NCI-H2196 (cell line): ENCODE measurements at regions not wholly inside any gene's neighbourhood (a gene's known extent, or its start where the extent isn't known, plus 50 kb on each side); places are given as distances from the start of the nearest gene placed in this dataset.

Source experiments
- DNase-seq: peaks from one replicate; lab custom pipeline; 2025; ENCODE audit not compliant: unreplicated experiment; lab: John Stamatoyannopoulos, UW

DNA sequence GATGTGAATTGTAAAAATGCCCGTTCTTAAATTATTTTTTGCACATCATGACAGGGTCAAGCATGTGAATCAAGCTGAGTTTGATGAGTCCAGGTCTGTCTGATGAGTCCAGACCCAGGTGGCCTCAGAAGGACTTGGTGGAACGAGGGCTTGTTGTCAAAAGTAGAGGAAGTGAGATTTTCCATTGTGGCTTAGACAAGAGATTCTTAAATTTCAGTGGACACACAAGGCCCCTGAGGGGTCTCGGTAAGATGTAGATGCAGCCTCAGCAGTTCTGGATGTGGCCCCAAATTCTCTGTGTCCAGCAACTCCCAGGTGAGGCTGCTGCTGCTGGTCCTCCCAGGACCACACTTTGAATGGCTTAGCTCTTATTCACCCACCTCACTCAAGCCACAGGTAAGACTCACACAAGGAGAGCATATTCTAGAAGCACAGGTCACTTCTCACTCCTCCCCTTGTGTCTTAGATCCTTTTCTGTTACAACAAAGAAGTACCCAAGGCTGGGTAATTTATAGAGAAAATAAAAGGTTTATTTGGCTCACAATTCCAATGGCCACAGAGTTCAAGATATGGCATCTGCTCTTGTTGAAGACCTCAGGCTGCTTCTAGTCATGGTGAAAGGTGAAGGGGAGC lies 98.8 kb downstream of the GGTLC2 start:
- no peak for DNase-seq

DNA sequence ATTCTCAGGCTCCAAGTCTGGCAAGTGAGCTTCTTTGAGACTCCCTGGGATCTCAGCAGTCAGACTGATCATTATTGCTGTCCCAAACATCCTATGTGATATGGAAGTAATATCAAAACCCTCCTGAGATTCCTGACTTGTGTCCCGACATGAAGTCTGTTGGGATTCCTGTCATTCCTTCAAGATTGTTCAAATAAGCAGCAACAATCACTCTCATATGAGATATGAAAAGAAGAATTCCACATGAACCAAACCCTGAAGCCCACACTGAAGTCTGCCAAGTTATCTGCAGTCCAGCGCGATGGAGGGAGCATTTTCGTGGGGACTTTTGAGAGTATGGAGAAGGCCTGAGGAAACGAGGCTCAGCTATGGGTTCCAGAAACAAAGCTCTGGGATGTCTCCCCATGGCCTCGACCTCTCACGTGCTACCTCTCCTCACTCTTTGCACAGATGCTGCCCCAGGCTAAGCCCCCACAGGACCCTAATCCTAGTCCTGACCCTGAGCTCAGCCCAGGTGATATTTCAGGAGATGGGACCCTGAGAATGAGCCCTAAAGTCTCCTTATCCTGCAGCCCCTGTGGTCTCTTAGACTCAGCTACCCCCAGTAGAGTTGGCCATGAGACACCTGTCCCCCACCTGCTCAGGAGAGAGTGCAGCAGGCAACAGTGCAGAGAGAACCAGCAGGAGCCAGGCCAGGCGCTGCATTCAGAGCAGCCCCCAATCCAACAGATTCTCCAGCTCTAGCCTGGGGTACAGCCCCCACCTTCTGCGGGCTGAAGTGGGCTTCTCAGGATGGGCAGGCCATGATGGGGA lies 100.2 kb downstream of the GGTLC2 start:
- no peak for DNase-seq

DNA sequence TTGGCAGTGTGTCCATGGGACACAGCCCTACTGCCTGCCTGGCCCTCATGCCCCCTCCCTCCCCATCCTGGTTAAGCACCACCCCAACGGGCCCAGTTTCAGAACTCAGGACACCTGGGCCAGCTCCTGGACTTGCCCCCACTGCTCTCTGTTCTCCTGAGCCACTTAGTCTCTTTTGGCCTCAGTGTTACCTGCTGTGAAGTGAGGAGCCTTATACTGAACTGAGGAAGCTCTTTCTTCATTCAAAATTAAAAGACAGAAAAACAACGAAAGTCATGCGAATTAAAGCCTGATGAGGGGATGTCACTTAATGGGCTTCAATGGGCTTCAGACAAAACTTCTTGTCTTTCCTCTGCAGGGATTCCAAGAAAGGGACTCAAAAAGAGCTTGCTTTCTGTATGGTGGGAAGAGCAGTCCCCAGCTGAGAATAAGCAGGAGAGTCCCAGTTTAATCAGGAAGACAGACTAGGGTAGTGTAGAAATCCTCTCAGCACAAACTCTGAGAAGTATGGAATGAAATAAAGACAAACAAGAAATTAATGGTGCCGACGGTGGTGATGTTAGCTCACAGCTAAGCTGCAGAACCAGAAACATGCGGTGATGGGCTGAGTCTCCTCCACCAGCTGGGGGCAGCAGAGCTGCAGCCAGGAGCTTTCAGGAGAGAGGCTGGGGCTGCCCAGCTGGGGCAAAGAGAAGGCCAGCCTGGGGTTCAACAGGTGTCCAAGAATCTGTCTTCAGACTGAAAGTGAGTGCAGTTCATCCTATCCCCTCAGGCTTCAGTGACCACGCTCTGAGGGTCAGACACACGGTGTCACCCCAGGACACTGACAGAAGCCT lies 101.0 kb downstream of the GGTLC2 start:
- peak; percentile 21 for DNase-seq

- no peak for DNase-seq
These were observed 101.9 kb downstream of the GGTLC2 start for GRCh38 chr22:22746061-22746962.

DNA sequence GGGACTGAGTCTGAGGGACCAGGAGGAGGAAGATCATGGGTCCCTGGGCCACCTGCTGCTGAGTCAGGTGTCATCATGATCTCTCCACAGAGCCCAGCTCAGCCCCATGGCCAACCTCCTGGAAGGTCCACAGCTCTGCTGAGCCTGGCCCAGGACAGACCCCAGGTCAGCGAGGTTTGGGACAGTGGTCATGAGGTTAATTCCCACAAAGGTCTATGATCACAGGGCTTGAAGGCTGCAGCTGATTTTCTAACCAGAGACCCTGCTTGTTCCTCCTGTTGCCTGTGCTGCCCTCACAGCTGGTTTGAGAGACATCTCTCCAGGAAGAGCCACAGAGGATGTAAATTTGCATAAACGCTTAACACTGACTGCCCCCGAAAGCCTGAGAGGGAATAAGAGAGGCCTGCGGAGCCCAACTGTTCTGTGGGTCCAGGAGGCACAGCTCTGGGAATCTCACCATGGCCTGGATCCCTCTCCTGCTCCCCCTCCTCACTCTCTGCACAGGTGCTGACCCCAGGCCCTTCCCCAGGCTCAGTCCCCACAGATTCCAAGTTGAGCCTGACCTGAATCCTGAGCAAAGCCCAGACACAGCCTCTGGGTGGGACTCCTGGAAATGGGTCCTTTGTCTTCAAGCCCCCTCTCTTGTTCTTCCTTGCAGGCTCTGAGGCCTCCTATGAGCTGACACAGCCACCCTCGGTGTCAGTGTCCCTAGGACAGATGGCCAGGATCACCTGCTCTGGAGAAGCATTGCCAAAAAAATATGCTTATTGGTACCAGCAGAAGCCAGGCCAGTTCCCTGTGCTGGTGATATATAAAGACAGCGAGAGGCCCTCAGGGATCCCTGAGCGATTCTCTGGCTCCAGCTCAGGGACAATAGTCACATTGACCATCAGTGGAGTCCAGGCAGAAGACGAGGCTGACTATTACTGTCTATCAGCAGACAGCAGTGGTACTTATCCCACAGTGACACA lies 102.8 kb downstream of the GGTLC2 start:
- DNase-seq = no peak

- peak; percentile 1 for DNase-seq
These were observed 103.9 kb downstream of the GGTLC2 start for GRCh38 chr22:22748297-22748743.

GRCh38 chr22:22748756-22749155 lies 104.3 kb downstream of the GGTLC2 start:
- no peak for DNase-seq

DNA sequence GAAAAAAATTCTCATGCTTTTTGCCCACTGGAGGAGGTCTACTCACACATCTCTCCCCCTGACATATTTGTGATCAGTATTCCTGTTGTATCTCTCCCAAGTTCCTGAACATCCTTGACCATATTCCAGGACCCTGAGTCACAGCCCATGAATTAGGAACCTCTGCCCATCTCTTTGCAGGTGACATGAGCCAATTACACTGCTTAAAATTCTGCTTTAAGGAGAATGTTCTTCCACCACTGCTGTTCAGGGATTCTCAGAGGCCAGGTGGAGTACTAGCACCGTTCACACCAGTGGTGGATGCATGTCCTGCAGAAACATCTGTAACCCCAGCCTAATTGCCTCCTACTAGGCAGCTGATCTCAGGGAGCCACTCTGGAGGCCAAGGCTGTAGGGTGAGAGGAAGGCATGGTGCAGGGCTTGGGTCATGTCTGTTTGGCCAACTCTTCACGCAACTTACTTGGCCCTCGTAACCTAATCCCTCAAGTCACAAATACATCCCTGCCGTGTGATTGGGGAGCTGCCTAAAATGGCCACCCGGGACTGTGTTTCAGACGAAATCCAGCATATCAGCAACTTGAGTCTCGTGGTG lies 104.8 kb downstream of the GGTLC2 start:
- no peak for DNase-seq

DNA sequence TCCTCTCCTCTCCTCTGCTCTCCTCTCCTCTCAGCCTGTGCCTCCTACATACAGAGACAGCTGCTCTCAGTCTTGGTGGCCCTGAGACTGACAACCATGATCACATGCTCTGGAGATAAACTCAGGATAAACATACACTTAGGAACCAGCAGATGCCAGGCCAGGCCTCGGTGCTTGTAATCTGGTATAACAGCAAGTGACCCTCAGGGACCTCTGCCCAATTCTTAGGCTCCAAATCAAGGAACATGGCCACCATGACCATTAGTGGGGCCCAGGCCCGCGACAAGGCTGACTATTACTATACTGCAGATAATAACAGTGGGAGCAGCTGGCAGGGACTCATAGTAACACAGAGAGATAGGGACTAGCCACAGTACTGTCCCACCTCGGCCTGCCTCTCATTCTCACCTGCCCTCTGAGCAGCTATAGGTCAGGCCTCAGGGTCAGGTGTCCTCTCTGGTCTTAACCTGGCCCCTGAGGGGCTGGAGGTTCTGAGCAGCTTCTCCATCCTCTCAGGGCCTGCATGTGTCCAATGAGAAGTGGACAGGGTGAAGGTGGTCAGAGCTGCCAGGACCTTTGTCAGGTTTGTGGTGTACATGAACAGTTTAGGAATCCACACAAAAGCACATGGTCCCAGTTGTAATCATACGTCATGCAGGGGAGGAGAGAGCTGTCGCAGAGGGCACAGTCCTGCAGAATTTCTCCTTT lies 106.1 kb downstream of the GGTLC2 start:
- no peak for DNase-seq

- DNase-seq = no peak
These were observed 106.7 kb downstream of the GGTLC2 start for GRCh38 chr22:22751043-22751603.

DNA sequence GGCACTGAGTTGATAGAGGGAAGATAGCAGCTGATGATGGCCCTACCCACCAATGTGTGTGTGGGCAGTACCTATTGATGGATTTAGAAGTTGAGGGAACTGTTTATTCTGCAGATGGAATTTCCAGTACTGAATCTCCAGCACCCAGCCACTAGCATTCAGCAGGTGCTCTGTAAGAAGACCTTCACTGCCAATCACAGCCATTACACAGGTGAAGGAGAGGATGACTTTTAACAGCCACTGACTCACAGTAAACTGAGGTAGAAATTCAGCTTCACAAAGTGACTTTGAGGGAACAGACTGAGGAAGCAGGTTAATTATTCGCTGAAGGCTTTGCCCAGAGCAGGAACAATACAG lies 107.8 kb downstream of the GGTLC2 start:
- no peak for DNase-seq

DNA sequence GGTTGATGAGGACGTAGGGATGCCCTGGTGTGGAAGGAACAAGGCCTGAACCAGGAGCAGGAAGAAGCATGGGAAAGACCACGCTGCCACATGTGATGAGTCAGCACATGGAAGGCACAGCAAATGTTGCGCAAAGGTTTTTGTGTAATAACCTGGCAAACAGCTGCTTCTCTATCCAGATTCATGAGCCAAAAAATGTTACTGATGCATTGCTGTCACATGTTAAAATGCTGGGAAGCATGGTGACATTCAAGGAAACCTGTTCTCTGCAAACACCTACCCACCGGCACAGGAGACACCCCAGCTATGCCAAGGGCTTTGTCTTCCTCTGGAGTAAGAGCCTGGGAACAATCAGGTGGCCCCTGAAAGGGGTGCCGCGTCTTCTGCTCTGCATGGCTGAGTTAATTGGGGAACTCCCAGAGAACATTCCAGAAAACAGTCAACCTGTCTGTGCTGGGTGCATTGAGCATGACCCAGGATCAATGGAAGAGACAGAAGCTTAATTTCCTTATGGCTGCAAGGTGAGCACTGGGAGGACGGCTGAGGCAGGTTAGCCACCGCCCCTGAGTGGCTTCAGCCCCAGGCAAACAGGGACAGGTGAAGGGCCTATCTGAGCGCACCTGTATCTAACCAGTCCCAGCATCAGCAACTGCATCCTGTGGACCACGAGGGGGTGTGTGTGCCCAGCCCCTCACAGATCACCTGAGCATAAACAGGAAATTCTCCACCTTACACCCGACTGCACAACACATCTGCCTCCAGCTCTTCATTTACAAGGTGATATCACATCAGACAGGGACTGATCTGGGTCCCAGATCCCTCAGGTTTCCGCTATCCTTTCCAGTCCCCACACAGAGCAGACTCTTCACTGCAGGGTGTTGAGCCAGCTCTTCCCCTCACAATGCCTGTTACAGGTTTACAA lies 108.4 kb downstream of the GGTLC2 start:
- no peak for DNase-seq

GRCh38 chr22:22753526-22754267 lies 109.3 kb downstream of the GGTLC2 start:
- peak; percentile 7 for DNase-seq

GRCh38 chr22:22754268-22754657 lies 109.8 kb downstream of the GGTLC2 start:
- no peak for DNase-seq

- DNase-seq = no peak
These were observed 110.8 kb downstream of the GGTLC2 start for GRCh38 chr22:22754961-22755777.

GRCh38 chr22:22755778-22756100 lies 111.3 kb downstream of the GGTLC2 start:
- no peak for DNase-seq
